Hepatocyte (in vitro differentiated cells): ENCODE measurements at regions not wholly inside any gene's neighbourhood (a gene's known extent, or its start where the extent isn't known, plus 50 kb on each side); places are given as distances from the start of the nearest gene placed in this dataset.
A peak's percentile ranks its signal among the peaks of the same experiment; 100 is the strongest.

Experiments
- DNase-seq: peaks from one replicate; pipeline ENCODE4 v3.0.0-alpha.2; 2016; ENCODE audit warnings: low spot score
- H2AFZ ChIP-seq: fragments of 200-600 bp; sonication (generic); 2 replicates; pipeline ENCODE4 v1.6.0; 2016; ENCODE audit warnings: antibody characterized with exemption, mild to moderate bottlenecking
- H3K27ac ChIP-seq: fragments of 200-600 bp; sonication (generic); 2 replicates; pipeline ENCODE4 v1.5.1; 2016; ENCODE audit warnings: mild to moderate bottlenecking
- H3K27me3 ChIP-seq: fragments of 200-600 bp; sonication (generic); 2 replicates; pipeline ENCODE4 v1.6.1; 2016
- H3K36me3 ChIP-seq: fragments of 200-600 bp; sonication (generic); replicated peaks from 2 replicates; pipeline ENCODE4 v1.5.1; 2016; ENCODE audit warnings: low read depth; ENCODE audit not compliant: insufficient read depth
- H3K4me1 ChIP-seq: fragments of 200-600 bp; sonication (generic); 2 replicates; pipeline ENCODE4 v1.5.1; 2016; ENCODE audit warnings: mild to moderate bottlenecking, moderate library complexity; ENCODE audit not compliant: insufficient read depth
- H3K4me2 ChIP-seq: fragments of 200-600 bp; sonication (generic); 2 replicates; pipeline ENCODE4 v1.6.0; 2016
- H3K4me3 ChIP-seq: fragments of 200-600 bp; sonication (generic); 2 replicates; pipeline ENCODE4 v1.5.1; 2016; ENCODE audit warnings: mild to moderate bottlenecking
- H3K79me2 ChIP-seq: fragments of 200-600 bp; sonication (generic); 2 replicates; pipeline ENCODE4 v1.6.0; 2017; ENCODE audit warnings: mild to moderate bottlenecking
- H3K9me2 ChIP-seq: fragments of 200-600 bp; sonication (generic); replicated peaks from 2 replicates; pipeline ENCODE4 v1.6.0; 2017; ENCODE audit warnings: mild to moderate bottlenecking; ENCODE audit not compliant: insufficient read depth
- H3K9me3 ChIP-seq: fragments of 200-600 bp; sonication (generic); 2 replicates; pipeline ENCODE4 v1.5.1; 2016; ENCODE audit warnings: low read depth, mild to moderate bottlenecking
- H4K20me1 ChIP-seq: fragments of 200-600 bp; sonication (generic); 2 replicates; pipeline ENCODE4 v1.6.0; 2016; ENCODE audit warnings: mild to moderate bottlenecking; ENCODE audit not compliant: insufficient read depth, poor library complexity, severe bottlenecking
- CTCF ChIP-seq: fragments of 200-600 bp; sonication (generic); IDR thresholded peaks from 2 replicates; pipeline ENCODE4 v1.5.1; 2016; ENCODE audit warnings: antibody characterized with exemption, mild to moderate bottlenecking; ENCODE audit not compliant: poor library complexity
- EZH2 ChIP-seq: fragments of 200-600 bp; sonication (generic); IDR thresholded peaks from 2 replicates; pipeline ENCODE4 v1.6.1; 2016; ENCODE audit warnings: antibody characterized with exemption, mild to moderate bottlenecking, borderline replicate concordance
- EZH2phosphoT487 ChIP-seq: fragments of 200-600 bp; sonication (generic); IDR thresholded peaks from one replicate; pipeline ENCODE4 v1.6.1; 2018; ENCODE audit warnings: antibody characterized with exemption, mild to moderate bottlenecking, low read depth, moderate library complexity; ENCODE audit not compliant: unreplicated experiment, severe bottlenecking
- WGBS: methylation state at CpG from one replicate; pipeline ENCODE4 v1.1.6; 2016; ENCODE audit warnings: low lambda C conversion rate; ENCODE audit errors: missing lambda C conversion rate; 5-methylcytosine and 5-hydroxymethylcytosine counted together

GRCh38 chr3:141418751-141419150, 50.4 kb downstream of the ZBTB38 start:
- peaks cover 68% of the 10 kb centered on the region for H3K79me2 ChIP-seq
- H3K4me3 ChIP-seq: no peak overlapping the region
- no peaks in the 10 kb centered on the region for H3K9me2 ChIP-seq
- no peak overlapping the region for H2AFZ ChIP-seq
- peak overlapping the region; percentile 2 for H3K27ac ChIP-seq
- no peaks in the 10 kb centered on the region for H3K36me3 ChIP-seq
- WGBS: 85% methylated on average over 4 of the region's 4 CpGs
- H3K27me3 ChIP-seq: no peaks in the 10 kb centered on the region
- peaks cover 4% of the 10 kb centered on the region for H3K4me1 ChIP-seq
- DNase-seq: no peak
- no peaks in the 10 kb centered on the region for H4K20me1 ChIP-seq
- TF ChIP-seq CTCF (no peak), EZH2phosphoT487 (no peak), EZH2 (no peak)
- H3K4me2 ChIP-seq: no peak overlapping the region
- no peaks in the 10 kb centered on the region for H3K9me3 ChIP-seq

GRCh38 chr3:141419946-141420345, 51.6 kb downstream of the ZBTB38 start:
- no peaks in the 10 kb centered on the region for H3K36me3 ChIP-seq
- no peaks in the 10 kb centered on the region for H3K9me2 ChIP-seq
- H3K27ac ChIP-seq: no peak overlapping the region
- H3K27me3 ChIP-seq: no peaks in the 10 kb centered on the region
- no peak overlapping the region for H3K4me3 ChIP-seq
- peaks cover 71% of the 10 kb centered on the region for H3K79me2 ChIP-seq
- H3K4me1 ChIP-seq: no peaks in the 10 kb centered on the region
- WGBS: 96% methylated on average over 5 of the region's 5 CpGs
- DNase-seq: no peak
- TF ChIP-seq CTCF (no peak), EZH2 (no peak), EZH2phosphoT487 (no peak)
- no peaks in the 10 kb centered on the region for H4K20me1 ChIP-seq
- no peak overlapping the region for H2AFZ ChIP-seq
- H3K9me3 ChIP-seq: no peaks in the 10 kb centered on the region
- no peak overlapping the region for H3K4me2 ChIP-seq

- DNase-seq: no peak
- H3K36me3 ChIP-seq: no peaks in the 10 kb centered on the region
- no peaks in the 10 kb centered on the region for H3K9me3 ChIP-seq
- H3K27me3 ChIP-seq: no peaks in the 10 kb centered on the region
- peaks cover 60% of the 10 kb centered on the region for H3K79me2 ChIP-seq
- H4K20me1 ChIP-seq: no peaks in the 10 kb centered on the region
- H3K4me2 ChIP-seq: no peak overlapping the region
- H3K4me3 ChIP-seq: no peak overlapping the region
- peaks cover 7% of the 10 kb centered on the region for H3K4me1 ChIP-seq
- H2AFZ ChIP-seq: no peak overlapping the region
- WGBS: 100% methylated on average over 2 of the region's 2 CpGs
- H3K27ac ChIP-seq: no peak overlapping the region
- no peaks in the 10 kb centered on the region for H3K9me2 ChIP-seq
- no peak for TF ChIP-seq EZH2phosphoT487
- no peak for TF ChIP-seq CTCF
- no peak for TF ChIP-seq EZH2
Observed at GRCh38 chr3:141421186-141421585, 52.9 kb downstream of the ZBTB38 start.
